Endothelial cell (in vitro differentiated cells): ENCODE measurements at regions not wholly inside any gene's neighbourhood (a gene's known extent, or its start where the extent isn't known, plus 50 kb on each side); places are given as distances from the start of the nearest gene placed in this dataset.

Experiments
- DNase-seq: peaks from one replicate; pipeline ENCODE4 v3.0.0; 2021; ENCODE audit warnings: low spot score
- H3K27ac Mint-ChIP-seq: one replicate; pipeline ENCODE4 v1.8.0; 2021; ENCODE audit warnings: mixed read lengths, inconsistent platforms; ENCODE audit not compliant: unreplicated experiment
- H3K27me3 Mint-ChIP-seq: one replicate; pipeline ENCODE4 v1.8.0; 2021; ENCODE audit warnings: mild to moderate bottlenecking, moderate library complexity, mixed read lengths, inconsistent platforms; ENCODE audit not compliant: unreplicated experiment
- H3K36me3 Mint-ChIP-seq: one replicate; pipeline ENCODE4 v1.8.0; 2021; ENCODE audit warnings: mild to moderate bottlenecking, low read depth, mixed read lengths, inconsistent platforms; ENCODE audit not compliant: unreplicated experiment
- H3K4me1 Mint-ChIP-seq: one replicate; pipeline ENCODE4 v1.8.0; 2021; ENCODE audit warnings: mild to moderate bottlenecking, mixed read lengths, inconsistent platforms; ENCODE audit not compliant: unreplicated experiment
- H3K4me3 Mint-ChIP-seq: one replicate; pipeline ENCODE4 v1.8.0; 2021; ENCODE audit warnings: mild to moderate bottlenecking, mixed read lengths, inconsistent platforms; ENCODE audit not compliant: unreplicated experiment
- H3K9me3 Mint-ChIP-seq: one replicate; pipeline ENCODE4 v1.8.0; 2021; ENCODE audit warnings: mixed read lengths, inconsistent platforms; ENCODE audit not compliant: unreplicated experiment
- CTCF ChIP-seq: fragments of 200-600 bp; sonication (generic); IDR thresholded peaks from one replicate; pipeline ENCODE4 v1.5.0; 2021; ENCODE audit warnings: antibody characterized with exemption; ENCODE audit not compliant: unreplicated experiment

- TF ChIP-seq CTCF: no peak
- Mint-ChIP-seq H3K27me3 (no peaks in the 10 kb centered on the region), H3K4me1 (peaks cover 3% of the 10 kb centered on the region), H3K9me3 (no peaks in the 10 kb centered on the region), H3K27ac (no peak overlapping the region), H3K4me3 (no peak overlapping the region), H3K36me3 (no peaks in the 10 kb centered on the region)
- DNase-seq: no peak
Observed at GRCh38 chr18:55858661-55859515, 270.9 kb upstream of the TCF4 start.

- H3K4me3 Mint-ChIP-seq: no peak overlapping the region
- H3K9me3 Mint-ChIP-seq: no peaks in the 10 kb centered on the region
- no peak for TF ChIP-seq CTCF
- no peaks in the 10 kb centered on the region for H3K27me3 Mint-ChIP-seq
- no peaks in the 10 kb centered on the region for H3K36me3 Mint-ChIP-seq
- DNase-seq: no peak
- H3K4me1 Mint-ChIP-seq: peaks cover 3% of the 10 kb centered on the region
- H3K27ac Mint-ChIP-seq: no peak overlapping the region
Observed at GRCh38 chr18:55857956-55858355, 270.0 kb upstream of the TCF4 start.

GRCh38 chr18:55857409-55857808, 269.4 kb upstream of the TCF4 start:
- H3K9me3 Mint-ChIP-seq: no peaks in the 10 kb centered on the region
- no peak for DNase-seq
- no peak overlapping the region for H3K4me3 Mint-ChIP-seq
- H3K27ac Mint-ChIP-seq: no peak overlapping the region
- H3K27me3 Mint-ChIP-seq: no peaks in the 10 kb centered on the region
- TF ChIP-seq CTCF: no peak
- H3K4me1 Mint-ChIP-seq: peaks cover 3% of the 10 kb centered on the region
- no peaks in the 10 kb centered on the region for H3K36me3 Mint-ChIP-seq

- no peak for DNase-seq
- no peaks in the 10 kb centered on the region for H3K36me3 Mint-ChIP-seq
- H3K27me3 Mint-ChIP-seq: no peaks in the 10 kb centered on the region
- H3K27ac Mint-ChIP-seq: no peak overlapping the region
- no peak overlapping the region for H3K4me3 Mint-ChIP-seq
- no peaks in the 10 kb centered on the region for H3K9me3 Mint-ChIP-seq
- TF ChIP-seq CTCF: no peak
- peaks cover 3% of the 10 kb centered on the region for H3K4me1 Mint-ChIP-seq
Observed at GRCh38 chr18:55856679-55857078, 268.7 kb upstream of the TCF4 start.

GRCh38 chr18:55856229-55856628, 268.2 kb upstream of the TCF4 start:
- no peak overlapping the region for H3K4me3 Mint-ChIP-seq
- no peak for TF ChIP-seq CTCF
- no peaks in the 10 kb centered on the region for H3K36me3 Mint-ChIP-seq
- no peaks in the 10 kb centered on the region for H3K9me3 Mint-ChIP-seq
- peaks cover under 1% of the 10 kb centered on the region for H3K4me1 Mint-ChIP-seq
- no peak for DNase-seq
- no peak overlapping the region for H3K27ac Mint-ChIP-seq
- no peaks in the 10 kb centered on the region for H3K27me3 Mint-ChIP-seq
